Endodermal cell (in vitro differentiated cells): ENCODE measurements at regions not wholly inside any gene's neighbourhood (a gene's known extent, or its start where the extent isn't known, plus 50 kb on each side); places are given as distances from the start of the nearest gene placed in this dataset.

Source experiments
- DNase-seq: peaks from one replicate; pipeline ENCODE4 v3.0.0-alpha.2; 2017
- H3K27ac ChIP-seq: 2 replicates; pipeline ENCODE4 v1.5.1; 2013; ENCODE audit warnings: mild to moderate bottlenecking, low read depth, low read length, moderate library complexity
- H3K27me3 ChIP-seq: 2 replicates; pipeline ENCODE4 v1.6.1; 2013; ENCODE audit warnings: mild to moderate bottlenecking, low read length, moderate library complexity; ENCODE audit not compliant: insufficient read depth, control insufficient read depth, poor library complexity, severe bottlenecking
- H3K36me3 ChIP-seq: 2 replicates; pipeline ENCODE4 v1.7.0; 2013; ENCODE audit warnings: mild to moderate bottlenecking, low read length, moderate library complexity; ENCODE audit not compliant: control insufficient read depth, insufficient read depth
- H3K4me1 ChIP-seq: one replicate; pipeline ENCODE4 v1.7.0; 2013; ENCODE audit warnings: low read length; ENCODE audit not compliant: control insufficient read depth, insufficient read depth
- H3K4me3 ChIP-seq: 2 replicates; pipeline ENCODE4 v1.5.1; 2013; ENCODE audit warnings: mild to moderate bottlenecking, low read length, moderate library complexity
- H3K9ac ChIP-seq: 2 replicates; pipeline ENCODE4 v1.6.1; 2013; ENCODE audit warnings: mild to moderate bottlenecking, low read length, moderate library complexity; ENCODE audit not compliant: poor library complexity, severe bottlenecking; ENCODE audit errors: extremely low read depth
- H3K9me3 ChIP-seq: 2 replicates; pipeline ENCODE4 v1.6.1; 2013; ENCODE audit warnings: mild to moderate bottlenecking, low read length, moderate library complexity; ENCODE audit not compliant: control insufficient read depth
- H3K27ac Mint-ChIP-seq: 2 replicates; pipeline ENCODE4 v1.8.0; 2020; ENCODE audit warnings: mixed read lengths
- H3K27me3 Mint-ChIP-seq: 2 replicates; pipeline ENCODE4 v1.8.0; 2021; ENCODE audit warnings: mild to moderate bottlenecking, mixed read lengths; ENCODE audit not compliant: insufficient read depth
- H3K36me3 Mint-ChIP-seq: 2 replicates; pipeline ENCODE4 v1.8.0; 2020; ENCODE audit warnings: low read depth, mixed read lengths
- H3K4me1 Mint-ChIP-seq: 2 replicates; pipeline ENCODE4 v1.8.0; 2020; ENCODE audit warnings: mixed read lengths
- H3K4me3 Mint-ChIP-seq: 2 replicates; pipeline ENCODE4 v1.8.0; 2020; ENCODE audit warnings: mild to moderate bottlenecking, moderate library complexity, mixed read lengths
- H3K9me3 Mint-ChIP-seq: 2 replicates; pipeline ENCODE4 v1.8.0; 2020; ENCODE audit warnings: mild to moderate bottlenecking, mixed read lengths
- WGBS, 2 experiments: methylation state at CpG; one replicate each; pipeline versions ENCODE4 v1.1.5 to v1.1.7; 2013; ENCODE audit warnings: missing lambda C conversion rate in 2 of 2, mixed read lengths in 1 of 2; ENCODE audit not compliant: insufficient coverage in 1 of 2, insufficient read length in 1 of 2; 5-methylcytosine and 5-hydroxymethylcytosine counted together
- TF ChIP-seq, protein P1 (sequence below): fragments of 200-600 bp; sonication (generic); conservative IDR thresholded peaks from 2 replicates; pipeline ENCODE4 v1.5.0; 2021; ENCODE audit warnings: antibody characterized with exemption, mild to moderate bottlenecking

DNA sequence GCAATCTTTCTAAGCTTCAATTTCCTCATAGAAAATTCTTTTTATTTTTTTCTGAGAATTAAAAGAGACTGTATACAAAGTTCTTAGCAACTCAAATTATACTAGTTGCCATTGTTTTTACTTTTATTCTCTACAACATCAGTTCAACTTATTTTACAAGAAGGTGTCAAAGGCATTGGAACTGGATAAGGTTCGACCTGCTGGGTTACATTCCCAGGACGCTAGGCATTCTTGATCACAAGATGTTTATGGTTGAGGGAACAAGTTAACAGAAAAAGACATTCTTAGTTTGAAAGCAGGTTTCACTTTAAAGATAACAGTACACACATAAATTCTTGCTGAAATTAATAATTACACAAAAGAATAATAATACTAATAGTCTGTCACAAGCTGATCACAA lies 163.5 kb upstream of the SNX2 start:
- no peaks in the 10 kb centered on the region for H3K27me3 ChIP-seq
- Mint-ChIP-seq H3K27me3 (no peaks in the 10 kb centered on the region), H3K4me3 (no peak overlapping the region), H3K36me3 (no peaks in the 10 kb centered on the region), H3K9me3 (no peaks in the 10 kb centered on the region), H3K4me1 (peaks cover 14% of the 10 kb centered on the region), H3K27ac (no peak overlapping the region)
- no peak overlapping the region for H3K9ac ChIP-seq
- no peak overlapping the region for H3K27ac ChIP-seq
- 95% methylated on average over 2 of the region's 2 CpGs; no CpG with 5 or more reads in 1 of the 2 experiments for WGBS, 2 experiments
- no peaks in the 10 kb centered on the region for H3K9me3 ChIP-seq
- no peak for DNase-seq
- H3K36me3 ChIP-seq, result no peaks in the 10 kb centered on the region
- peaks cover 6% of the 10 kb centered on the region for H3K4me1 ChIP-seq
- H3K4me3 ChIP-seq, result no peak overlapping the region
- TF ChIP-seq, protein P1, sequence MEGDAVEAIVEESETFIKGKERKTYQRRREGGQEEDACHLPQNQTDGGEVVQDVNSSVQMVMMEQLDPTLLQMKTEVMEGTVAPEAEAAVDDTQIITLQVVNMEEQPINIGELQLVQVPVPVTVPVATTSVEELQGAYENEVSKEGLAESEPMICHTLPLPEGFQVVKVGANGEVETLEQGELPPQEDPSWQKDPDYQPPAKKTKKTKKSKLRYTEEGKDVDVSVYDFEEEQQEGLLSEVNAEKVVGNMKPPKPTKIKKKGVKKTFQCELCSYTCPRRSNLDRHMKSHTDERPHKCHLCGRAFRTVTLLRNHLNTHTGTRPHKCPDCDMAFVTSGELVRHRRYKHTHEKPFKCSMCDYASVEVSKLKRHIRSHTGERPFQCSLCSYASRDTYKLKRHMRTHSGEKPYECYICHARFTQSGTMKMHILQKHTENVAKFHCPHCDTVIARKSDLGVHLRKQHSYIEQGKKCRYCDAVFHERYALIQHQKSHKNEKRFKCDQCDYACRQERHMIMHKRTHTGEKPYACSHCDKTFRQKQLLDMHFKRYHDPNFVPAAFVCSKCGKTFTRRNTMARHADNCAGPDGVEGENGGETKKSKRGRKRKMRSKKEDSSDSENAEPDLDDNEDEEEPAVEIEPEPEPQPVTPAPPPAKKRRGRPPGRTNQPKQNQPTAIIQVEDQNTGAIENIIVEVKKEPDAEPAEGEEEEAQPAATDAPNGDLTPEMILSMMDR, result no peak

DNA sequence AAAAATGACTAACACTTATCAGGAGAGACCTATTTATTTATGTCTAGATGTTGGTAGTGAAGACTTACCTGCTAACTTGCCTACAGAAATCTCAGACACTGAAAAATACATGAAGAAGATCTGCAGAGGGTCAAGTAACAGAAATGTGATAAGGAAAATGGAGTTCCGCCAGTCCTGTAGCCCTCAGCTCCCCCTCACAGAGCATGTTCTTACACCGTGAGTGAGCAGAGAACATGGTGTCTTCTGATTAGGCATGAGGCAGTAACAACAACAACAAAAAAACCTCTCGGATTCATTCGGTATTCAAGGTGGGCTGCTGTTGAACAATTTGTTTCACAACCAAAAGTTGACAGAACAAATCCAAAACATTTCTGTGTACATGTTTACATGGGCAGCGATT lies 162.0 kb upstream of the SNX2 start:
- WGBS, 2 experiments, result 84 to 91% methylated on average over 5 of the region's 5 CpGs
- no peaks in the 10 kb centered on the region for H3K36me3 ChIP-seq
- Mint-ChIP-seq H3K9me3 (no peaks in the 10 kb centered on the region), H3K4me3 (no peak overlapping the region), H3K27me3 (no peaks in the 10 kb centered on the region), H3K36me3 (no peaks in the 10 kb centered on the region), H3K4me1 (peaks cover 14% of the 10 kb centered on the region), H3K27ac (peak overlapping the region; percentile 59)
- TF ChIP-seq, protein P1, result no peak
- H3K27ac ChIP-seq, result no peak overlapping the region
- H3K4me1 ChIP-seq, result peaks cover 6% of the 10 kb centered on the region
- peak; percentile 47 for DNase-seq
- no peak overlapping the region for H3K4me3 ChIP-seq
- no peaks in the 10 kb centered on the region for H3K9me3 ChIP-seq
- H3K9ac ChIP-seq, result peak overlapping the region; percentile 0
- H3K27me3 ChIP-seq, result no peaks in the 10 kb centered on the region

DNA sequence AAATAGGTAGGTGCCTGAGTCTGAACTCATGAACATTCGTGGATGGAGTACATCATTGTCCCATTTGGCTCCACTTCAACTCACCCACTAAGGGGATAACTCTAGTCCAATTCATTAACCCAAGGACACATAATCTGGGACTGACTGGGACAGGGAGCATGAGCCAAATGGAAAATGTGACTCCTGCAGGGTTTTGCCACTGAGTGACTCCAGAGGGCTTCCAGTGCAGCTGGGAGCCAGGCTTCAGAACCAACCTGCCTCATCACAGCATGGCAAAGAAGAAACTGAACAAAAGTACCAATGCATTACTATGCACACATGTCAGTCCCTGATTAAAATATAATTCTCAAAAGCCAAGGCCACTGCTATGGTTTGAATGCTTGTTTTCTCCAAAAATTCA lies 159.7 kb upstream of the SNX2 start:
- peaks cover 14% of the 10 kb centered on the region for H3K4me1 Mint-ChIP-seq

More for the DNA sequence above, 159.7 kb upstream of the SNX2 start:
- Histone ChIP-seq H3K36me3 (no peaks in the 10 kb centered on the region), H3K27me3 (no peaks in the 10 kb centered on the region), H3K4me1 (peaks cover 6% of the 10 kb centered on the region), H3K27ac (no peak overlapping the region), H3K9me3 (no peaks in the 10 kb centered on the region), H3K4me3 (no peak overlapping the region), H3K9ac (no peak overlapping the region)
- no peaks in the 10 kb centered on the region for H3K36me3 Mint-ChIP-seq
- H3K27me3 Mint-ChIP-seq, result no peaks in the 10 kb centered on the region
- WGBS, 2 experiments, result 79 to 100% methylated on average over 1 of the region's 1 CpG
- H3K9me3 Mint-ChIP-seq, result no peaks in the 10 kb centered on the region
- TF ChIP-seq, protein P1, result no peak
- H3K4me3 Mint-ChIP-seq, result no peak overlapping the region
- H3K27ac Mint-ChIP-seq, result no peak overlapping the region
- DNase-seq, result no peak
